Neural cell (in vitro differentiated cells): ENCODE measurements at regions not wholly inside any gene's neighbourhood (a gene's known extent, or its start where the extent isn't known, plus 50 kb on each side); places are given as distances from the start of the nearest gene placed in this dataset.
"Not testable (repeated sequence)": the region's sequence is repeated elsewhere in the genome, so short reads cannot be mapped to it uniquely, and the experiment has no call there.

ENCODE experiments used
- H2AFZ ChIP-seq: fragments of 200-600, 300-800 bp; sonication (generic), shearing (Covaris generic); 2 replicates; pipeline ENCODE4 v1.6.0; 2014; ENCODE audit warnings: low read depth, mild to moderate bottlenecking, antibody characterized with exemption, low read length, moderate library complexity
- H3F3A ChIP-seq: fragments of 200-600 bp; shearing (Covaris generic); 2 replicates; pipeline ENCODE4 v1.6.1; 2016; ENCODE audit warnings: mild to moderate bottlenecking, moderate library complexity, mixed read lengths, antibody characterized with exemption, low read length; ENCODE audit not compliant: insufficient read depth, poor library complexity, severe bottlenecking
- H3K27ac ChIP-seq: fragments of 200-600, 300-800 bp; sonication (generic), shearing (Covaris generic); 2 replicates; pipeline ENCODE4 v1.5.1; 2014; ENCODE audit warnings: mild to moderate bottlenecking, low read length, moderate library complexity
- H3K27me3 ChIP-seq: fragments of 300-800, 200-600 bp; sonication (generic), shearing (Covaris generic); 2 replicates; pipeline ENCODE4 v1.6.0; 2014; ENCODE audit warnings: mild to moderate bottlenecking, low read depth, low read length, moderate library complexity; ENCODE audit not compliant: insufficient read depth
- H3K36me3 ChIP-seq: fragments of 300-800, 200-600 bp; sonication (generic), shearing (Covaris generic); 2 replicates; pipeline ENCODE4 v1.5.1; 2014; ENCODE audit warnings: mild to moderate bottlenecking, antibody characterized with exemption, low read length, moderate library complexity; ENCODE audit not compliant: insufficient read depth
- H3K4me2 ChIP-seq: fragments of 300-800, 200-600 bp; sonication (generic), shearing (Covaris generic); 2 replicates; pipeline ENCODE4 v1.6.0; 2014; ENCODE audit warnings: mild to moderate bottlenecking, low read length
- H3K4me3 ChIP-seq: fragments of 300-800, 200-600 bp; sonication (generic), shearing (Covaris generic); 2 replicates; pipeline ENCODE4 v1.5.1; 2014; ENCODE audit warnings: mild to moderate bottlenecking, low read length, moderate library complexity
- H3K79me2 ChIP-seq: fragments of 200-600 bp; shearing (Covaris generic); replicated peaks from 2 replicates; pipeline ENCODE4 v1.6.0; 2014; ENCODE audit warnings: mild to moderate bottlenecking, low read length, moderate library complexity; ENCODE audit not compliant: insufficient read depth
- H3K9ac ChIP-seq: fragments of 300-800, 200-600 bp; sonication (generic), shearing (Covaris generic); 2 replicates; pipeline ENCODE4 v1.6.1; 2016; ENCODE audit warnings: mild to moderate bottlenecking, low read length, mixed read lengths
- H3K9me2 ChIP-seq: fragments of 200-600 bp; shearing (Covaris generic); 2 replicates; pipeline ENCODE4 v1.6.1; 2016; ENCODE audit warnings: mild to moderate bottlenecking, low read length, mixed read lengths; ENCODE audit not compliant: insufficient read depth
- H3K9me3 ChIP-seq: fragments of 200-600, 300-800 bp; sonication (generic), shearing (Covaris generic); 2 replicates; pipeline ENCODE4 v1.6.1; 2016; ENCODE audit warnings: mild to moderate bottlenecking, mixed run types, low read length, moderate library complexity, mixed read lengths
- H4K20me1 ChIP-seq: fragments of 200-600 bp; shearing (Covaris generic); 2 replicates; pipeline ENCODE4 v1.6.1; 2016; ENCODE audit warnings: mild to moderate bottlenecking, mixed run types; ENCODE audit not compliant: insufficient read depth
- EP300 ChIP-seq: fragments of 450-650 bp; conservative IDR thresholded peaks from 2 replicates; pipeline ENCODE4 v1.6.1; 2014; ENCODE audit warnings: antibody characterized with exemption, mild to moderate bottlenecking, moderate library complexity; ENCODE audit not compliant: poor library complexity, severe bottlenecking
- EZH2 ChIP-seq: fragments of 200-600, 300-800 bp; shearing (Covaris generic), sonication (generic); IDR thresholded peaks from 2 replicates; pipeline ENCODE4 v1.6.1; 2014; ENCODE audit warnings: antibody characterized with exemption, low read length, borderline replicate concordance, mild to moderate bottlenecking; ENCODE audit not compliant: insufficient read depth, poor library complexity, severe bottlenecking
- MXI1 ChIP-seq: fragments of 450-650 bp; conservative IDR thresholded peaks from 2 replicates; pipeline ENCODE4 v1.6.1; 2014; ENCODE audit warnings: antibody characterized with exemption, mild to moderate bottlenecking; ENCODE audit not compliant: poor library complexity, severe bottlenecking
- POLR2AphosphoS5 ChIP-seq: IDR thresholded peaks from 2 replicates; pipeline ENCODE4 v1.6.1; 2012
- RAD21 ChIP-seq: fragments of 450-650 bp; conservative IDR thresholded peaks from 2 replicates; pipeline ENCODE4 v1.6.1; 2014; ENCODE audit warnings: antibody characterized with exemption, mild to moderate bottlenecking, moderate library complexity
- SMC3 ChIP-seq: fragments of 450-650 bp; conservative IDR thresholded peaks from 2 replicates; pipeline ENCODE4 v1.6.1; 2014; ENCODE audit warnings: antibody characterized with exemption, mild to moderate bottlenecking, moderate library complexity; ENCODE audit not compliant: poor library complexity
- TAF1 ChIP-seq: IDR thresholded peaks from 2 replicates; pipeline ENCODE4 v1.6.1; 2012; ENCODE audit warnings: low read depth
- TF ChIP-seq, protein P1 (sequence below): fragments of 450-650 bp; IDR thresholded peaks from 2 replicates; pipeline ENCODE4 v1.5.1; 2014; ENCODE audit warnings: antibody characterized with exemption, mild to moderate bottlenecking, moderate library complexity; ENCODE audit not compliant: poor library complexity, severe bottlenecking
- TF ChIP-seq, protein P2 (sequence below): IDR thresholded peaks from 2 replicates; pipeline ENCODE4 v1.6.1; 2012; ENCODE audit warnings: borderline replicate concordance

DNA sequence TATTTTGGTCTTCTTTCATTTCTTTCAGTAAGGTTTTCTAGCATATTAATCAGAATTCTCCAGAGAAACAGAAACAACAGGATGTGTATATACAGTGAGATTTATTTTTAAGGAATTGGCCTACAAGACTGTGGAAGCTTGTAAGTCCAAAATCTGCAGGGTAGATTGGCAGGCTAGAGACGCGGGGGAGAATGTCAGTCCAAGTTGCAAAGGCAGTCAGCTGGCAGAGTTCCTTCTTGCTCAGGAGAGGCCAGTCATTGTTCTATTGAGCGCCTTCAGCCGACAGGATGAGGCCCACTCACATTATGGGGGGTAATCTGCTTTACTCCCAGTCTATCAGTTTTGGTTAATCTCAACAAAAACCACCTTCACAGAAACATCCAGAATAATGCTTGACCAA lies 133.4 kb upstream of the UBE3A start:
- H3K9me2 ChIP-seq: no peaks in the 10 kb centered on the region
- H3K36me3 ChIP-seq: no peaks in the 10 kb centered on the region
- TF ChIP-seq, protein P1, sequence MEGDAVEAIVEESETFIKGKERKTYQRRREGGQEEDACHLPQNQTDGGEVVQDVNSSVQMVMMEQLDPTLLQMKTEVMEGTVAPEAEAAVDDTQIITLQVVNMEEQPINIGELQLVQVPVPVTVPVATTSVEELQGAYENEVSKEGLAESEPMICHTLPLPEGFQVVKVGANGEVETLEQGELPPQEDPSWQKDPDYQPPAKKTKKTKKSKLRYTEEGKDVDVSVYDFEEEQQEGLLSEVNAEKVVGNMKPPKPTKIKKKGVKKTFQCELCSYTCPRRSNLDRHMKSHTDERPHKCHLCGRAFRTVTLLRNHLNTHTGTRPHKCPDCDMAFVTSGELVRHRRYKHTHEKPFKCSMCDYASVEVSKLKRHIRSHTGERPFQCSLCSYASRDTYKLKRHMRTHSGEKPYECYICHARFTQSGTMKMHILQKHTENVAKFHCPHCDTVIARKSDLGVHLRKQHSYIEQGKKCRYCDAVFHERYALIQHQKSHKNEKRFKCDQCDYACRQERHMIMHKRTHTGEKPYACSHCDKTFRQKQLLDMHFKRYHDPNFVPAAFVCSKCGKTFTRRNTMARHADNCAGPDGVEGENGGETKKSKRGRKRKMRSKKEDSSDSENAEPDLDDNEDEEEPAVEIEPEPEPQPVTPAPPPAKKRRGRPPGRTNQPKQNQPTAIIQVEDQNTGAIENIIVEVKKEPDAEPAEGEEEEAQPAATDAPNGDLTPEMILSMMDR: no peak
- TF ChIP-seq MXI1: no peak
- TF ChIP-seq TAF1: no peak
- no peak for TF ChIP-seq RAD21
- no peak overlapping the region for H2AFZ ChIP-seq
- no peaks in the 10 kb centered on the region for H3K27me3 ChIP-seq
- H3K79me2 ChIP-seq: no peaks in the 10 kb centered on the region
- H3K4me2 ChIP-seq: no peak overlapping the region
- no peaks in the 10 kb centered on the region for H4K20me1 ChIP-seq
- no peaks in the 10 kb centered on the region for H3F3A ChIP-seq
- H3K9me3 ChIP-seq: no peaks in the 10 kb centered on the region
- no peak overlapping the region for H3K4me3 ChIP-seq
- no peak overlapping the region for H3K27ac ChIP-seq
- no peak overlapping the region for H3K9ac ChIP-seq

GRCh38 chr15:25568751-25569150 lies 129.9 kb upstream of the UBE3A start:
- Histone ChIP-seq H3K9ac (no peak overlapping the region), H3K4me2 (no peak overlapping the region)

GRCh38 chr15:25566545-25566944 lies 127.7 kb upstream of the UBE3A start:
- H3F3A ChIP-seq, H3K9me3 ChIP-seq, H3K79me2 ChIP-seq, H4K20me1 ChIP-seq, H3K27me3 ChIP-seq, H3K4me3 ChIP-seq, H3K27ac ChIP-seq, H3K9ac ChIP-seq, H3K36me3 ChIP-seq, H3K4me2 ChIP-seq, H2AFZ ChIP-seq, H3K9me2 ChIP-seq: not testable (repeated sequence)

More at GRCh38 chr15:25568751-25569150, 129.9 kb upstream of the UBE3A start:
- Histone ChIP-seq H3K27me3 (no peaks in the 10 kb centered on the region), H3K79me2 (no peaks in the 10 kb centered on the region), H3K36me3 (no peaks in the 10 kb centered on the region), H3K9me3 (no peaks in the 10 kb centered on the region), H4K20me1 (no peaks in the 10 kb centered on the region), H3F3A (no peaks in the 10 kb centered on the region), H3K4me3 (no peak overlapping the region), H3K27ac (no peak overlapping the region), H2AFZ (no peak overlapping the region), H3K9me2 (no peaks in the 10 kb centered on the region)
- no peak for TF ChIP-seq SMC3
- no peak for TF ChIP-seq EZH2
- TF ChIP-seq, protein P1: no peak
- no peak for TF ChIP-seq POLR2AphosphoS5
- TF ChIP-seq, protein P2, sequence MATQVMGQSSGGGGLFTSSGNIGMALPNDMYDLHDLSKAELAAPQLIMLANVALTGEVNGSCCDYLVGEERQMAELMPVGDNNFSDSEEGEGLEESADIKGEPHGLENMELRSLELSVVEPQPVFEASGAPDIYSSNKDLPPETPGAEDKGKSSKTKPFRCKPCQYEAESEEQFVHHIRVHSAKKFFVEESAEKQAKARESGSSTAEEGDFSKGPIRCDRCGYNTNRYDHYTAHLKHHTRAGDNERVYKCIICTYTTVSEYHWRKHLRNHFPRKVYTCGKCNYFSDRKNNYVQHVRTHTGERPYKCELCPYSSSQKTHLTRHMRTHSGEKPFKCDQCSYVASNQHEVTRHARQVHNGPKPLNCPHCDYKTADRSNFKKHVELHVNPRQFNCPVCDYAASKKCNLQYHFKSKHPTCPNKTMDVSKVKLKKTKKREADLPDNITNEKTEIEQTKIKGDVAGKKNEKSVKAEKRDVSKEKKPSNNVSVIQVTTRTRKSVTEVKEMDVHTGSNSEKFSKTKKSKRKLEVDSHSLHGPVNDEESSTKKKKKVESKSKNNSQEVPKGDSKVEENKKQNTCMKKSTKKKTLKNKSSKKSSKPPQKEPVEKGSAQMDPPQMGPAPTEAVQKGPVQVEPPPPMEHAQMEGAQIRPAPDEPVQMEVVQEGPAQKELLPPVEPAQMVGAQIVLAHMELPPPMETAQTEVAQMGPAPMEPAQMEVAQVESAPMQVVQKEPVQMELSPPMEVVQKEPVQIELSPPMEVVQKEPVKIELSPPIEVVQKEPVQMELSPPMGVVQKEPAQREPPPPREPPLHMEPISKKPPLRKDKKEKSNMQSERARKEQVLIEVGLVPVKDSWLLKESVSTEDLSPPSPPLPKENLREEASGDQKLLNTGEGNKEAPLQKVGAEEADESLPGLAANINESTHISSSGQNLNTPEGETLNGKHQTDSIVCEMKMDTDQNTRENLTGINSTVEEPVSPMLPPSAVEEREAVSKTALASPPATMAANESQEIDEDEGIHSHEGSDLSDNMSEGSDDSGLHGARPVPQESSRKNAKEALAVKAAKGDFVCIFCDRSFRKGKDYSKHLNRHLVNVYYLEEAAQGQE: no peak
- no peak for TF ChIP-seq RAD21
- TF ChIP-seq MXI1: no peak
- TF ChIP-seq TAF1: no peak
- TF ChIP-seq EP300: no peak
